Gastrocnemius medialis (tissue), 4 donors: ENCODE measurements at regions not wholly inside any gene's neighbourhood (a gene's known extent, or its start where the extent isn't known, plus 50 kb on each side); places are given as distances from the start of the nearest gene placed in this dataset.

Source experiments
- POLR2A ChIP-seq, 2 donors: fragments of 450-650 bp; IDR thresholded peaks; one replicate each; pipeline ENCODE4 v1.6.1; 2017; ENCODE audit warnings: antibody characterized with exemption in 2 of 2, mild to moderate bottlenecking in 2 of 2, moderate library complexity in 2 of 2
- TF ChIP-seq, protein P1 (sequence below), 5 experiments: fragments of 450-650 bp in 3 of 5; fragments of 200-600 bp in 2 of 5; sonication (generic) in 2 of 5; IDR thresholded peaks in 4 of 5; conservative IDR thresholded peaks in 1 of 5; 1 replicate in 4 of 5; 2 replicates in 1 of 5; pipeline ENCODE4 v1.5.1; 2016 to 2019; ENCODE audit warnings: antibody characterized with exemption in 5 of 5, mild to moderate bottlenecking in 3 of 5, moderate library complexity in 3 of 5

DNA sequence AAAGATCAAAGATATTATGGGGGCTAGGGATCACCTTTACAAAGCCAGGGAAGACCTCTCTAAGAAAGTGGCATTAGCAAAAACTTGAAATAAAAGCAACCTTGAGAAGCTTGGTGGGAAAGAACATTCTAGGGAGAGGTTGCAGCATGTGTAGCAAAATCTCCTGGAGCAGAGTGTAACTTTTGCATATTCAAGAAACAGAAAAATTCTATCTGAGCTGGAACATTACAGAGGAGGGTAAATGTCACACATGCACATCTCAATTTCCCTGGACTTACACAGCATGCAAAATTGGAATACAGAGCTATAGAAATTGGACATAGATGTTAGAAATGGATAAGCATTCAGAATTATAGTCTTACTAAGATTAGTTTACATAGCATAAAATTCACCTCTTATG lies 510.0 kb downstream of the CETN3 start:
- TF ChIP-seq POLR2A (IDR thresholded peaks at IDR 0.05) = no peak
- TF ChIP-seq, protein P1, sequence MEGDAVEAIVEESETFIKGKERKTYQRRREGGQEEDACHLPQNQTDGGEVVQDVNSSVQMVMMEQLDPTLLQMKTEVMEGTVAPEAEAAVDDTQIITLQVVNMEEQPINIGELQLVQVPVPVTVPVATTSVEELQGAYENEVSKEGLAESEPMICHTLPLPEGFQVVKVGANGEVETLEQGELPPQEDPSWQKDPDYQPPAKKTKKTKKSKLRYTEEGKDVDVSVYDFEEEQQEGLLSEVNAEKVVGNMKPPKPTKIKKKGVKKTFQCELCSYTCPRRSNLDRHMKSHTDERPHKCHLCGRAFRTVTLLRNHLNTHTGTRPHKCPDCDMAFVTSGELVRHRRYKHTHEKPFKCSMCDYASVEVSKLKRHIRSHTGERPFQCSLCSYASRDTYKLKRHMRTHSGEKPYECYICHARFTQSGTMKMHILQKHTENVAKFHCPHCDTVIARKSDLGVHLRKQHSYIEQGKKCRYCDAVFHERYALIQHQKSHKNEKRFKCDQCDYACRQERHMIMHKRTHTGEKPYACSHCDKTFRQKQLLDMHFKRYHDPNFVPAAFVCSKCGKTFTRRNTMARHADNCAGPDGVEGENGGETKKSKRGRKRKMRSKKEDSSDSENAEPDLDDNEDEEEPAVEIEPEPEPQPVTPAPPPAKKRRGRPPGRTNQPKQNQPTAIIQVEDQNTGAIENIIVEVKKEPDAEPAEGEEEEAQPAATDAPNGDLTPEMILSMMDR (IDR thresholded peaks at IDR 0.05 in 4 of 5, conservative IDR thresholded peaks at IDR 0.05 in 1 of 5) = no peak
